Stomach (tissue), 8 donors: ENCODE measurements at regions not wholly inside any gene's neighbourhood (a gene's known extent, or its start where the extent isn't known, plus 50 kb on each side); places are given as distances from the start of the nearest gene placed in this dataset.

Experiments
- DNase-seq, 2 donors: peaks; one replicate each; pipeline versions ENCODE4 v3.0.0 to v3.0.0-alpha.2; 2013 to 2019
- H3K27ac ChIP-seq, 5 donors: fragments of 200-600 bp in 4 of 5; sonication (generic) in 4 of 5; one replicate each; pipeline ENCODE4 v1.5.1; 2013 to 2019; ENCODE audit warnings: mild to moderate bottlenecking in 1 of 5, moderate library complexity in 1 of 5
- H3K27me3 ChIP-seq, 3 donors: fragments of 200-600 bp; sonication (generic); one replicate each; pipeline ENCODE4 v1.5.1; 2017 to 2019; ENCODE audit warnings: mixed run types in 1 of 3
- H3K36me3 ChIP-seq, 4 donors: fragments of 200-600 bp; sonication (generic); 1 replicate in 3 of 4; 2 replicates in 1 of 4; pipeline ENCODE4 v1.5.1; 2016 to 2019
- H3K4me1 ChIP-seq, 4 donors: fragments of 200-600 bp; sonication (generic); one replicate each; pipeline ENCODE4 v1.5.1; 2016 to 2019
- H3K4me3 ChIP-seq, 4 donors: fragments of 200-600 bp; sonication (generic) in 3 of 4; one replicate each; pipeline ENCODE4 v1.5.1; 2016 to 2019; ENCODE audit warnings: mild to moderate bottlenecking in 1 of 4
- H3K9me3 ChIP-seq, 4 donors: fragments of 200-600 bp; sonication (generic); one replicate each; pipeline ENCODE4 v1.5.1; 2016 to 2019
- CTCF ChIP-seq, 7 experiments: fragments of 450-650 bp in 4 of 7; fragments of 200-600 bp in 3 of 7; sonication (generic) in 3 of 7; IDR thresholded peaks; one replicate each; pipeline ENCODE4 v1.5.1; 2016 to 2019; ENCODE audit warnings: antibody characterized with exemption in 7 of 7, control low read depth in 2 of 7, mild to moderate bottlenecking in 1 of 7
- EP300 ChIP-seq: sonication (generic); formaldehyde crosslinking; IDR thresholded peaks from one replicate; pipeline ENCODE4 v1.6.1; 2017; ENCODE audit warnings: antibody characterized with exemption
- POLR2A ChIP-seq, 4 donors: fragments of 450-650 bp; IDR thresholded peaks; one replicate each; pipeline ENCODE4 v1.6.1; 2016; ENCODE audit warnings: antibody characterized with exemption in 4 of 4, control low read depth in 2 of 4, mild to moderate bottlenecking in 1 of 4, moderate library complexity in 1 of 4
- POLR2AphosphoS5 ChIP-seq, 3 donors: sonication (generic); formaldehyde crosslinking; IDR thresholded peaks; one replicate each; pipeline ENCODE4 v1.6.1; 2016; ENCODE audit warnings: antibody characterized with exemption in 3 of 3
- WGBS, 5 donors: extraction: QIAGEN DNeasy Blood & Tissue Kit in 3 of 5; methylation state at CpG; one replicate each; pipeline versions ENCODE4 v1.1.5 to v1.1.7; 2013 to 2018; 5-methylcytosine and 5-hydroxymethylcytosine counted together
- intact Hi-C: fragments of 100-400 bp; cut with DNase I; formaldehyde crosslinking; loops from one replicate; pipeline ENCODE4 v1.15.1; 2023; ENCODE audit warnings: low total_unique reads
- donor health status: healthy with polysubstance abuse.
- donor health status: Bipolar disorder and iron deficiency.
- donor health status: healthy.

- H3K27ac ChIP-seq = no peak overlapping the region
- no peaks in the 10 kb centered on the region for H3K36me3 ChIP-seq
- intact Hi-C loops = no loop called here
- no peak overlapping the region for H3K4me3 ChIP-seq
- peaks cover 0 to 11% (median 0%) of the 10 kb centered on the region in 3 donors for H3K27me3 ChIP-seq
- no peak for DNase-seq
- no peaks in the 10 kb centered on the region for H3K4me1 ChIP-seq
- 75 to 91% (median 82%) methylated on average over 5 of the region's 5 CpGs for WGBS, 5 donors
- no peaks in the 10 kb centered on the region for H3K9me3 ChIP-seq
- TF ChIP-seq POLR2AphosphoS5 (IDR thresholded peaks at IDR 0.05) = no peak
- no peak for TF ChIP-seq EP300
- TF ChIP-seq CTCF (IDR thresholded peaks at IDR 0.05) = no peak
- TF ChIP-seq POLR2A (IDR thresholded peaks at IDR 0.05) = no peak
These were observed 78.1 kb downstream of the MRPL46 start for GRCh38 chr15:88389120-88389519.

- no peak for TF ChIP-seq POLR2A (IDR thresholded peaks at IDR 0.05)
- TF ChIP-seq CTCF (IDR thresholded peaks at IDR 0.05) = no peak
- TF ChIP-seq EP300 = no peak
- no peak for TF ChIP-seq POLR2AphosphoS5 (IDR thresholded peaks at IDR 0.05)
- intact Hi-C loops = no loop called here
- H3K9me3 ChIP-seq = no peaks in the 10 kb centered on the region
- H3K4me1 ChIP-seq = no peaks in the 10 kb centered on the region
- H3K4me3 ChIP-seq = no peak overlapping the region
- H3K27ac ChIP-seq = no peak overlapping the region
- no peaks in the 10 kb centered on the region for H3K36me3 ChIP-seq
- DNase-seq = no peak
- WGBS, 5 donors = 22 to 35% (median 28%) methylated on average over 3 of the region's 3 CpGs
- peaks cover 0 to 11% (median 0%) of the 10 kb centered on the region in 3 donors for H3K27me3 ChIP-seq
These were observed 78.5 kb downstream of the MRPL46 start for GRCh38 chr15:88388686-88389085.

- TF ChIP-seq EP300 = no peak
- no peak for TF ChIP-seq POLR2A (IDR thresholded peaks at IDR 0.05)
- no peak for TF ChIP-seq CTCF (IDR thresholded peaks at IDR 0.05)
- TF ChIP-seq POLR2AphosphoS5 (IDR thresholded peaks at IDR 0.05) = no peak
- Histone ChIP-seq H3K27me3 (peaks cover 0 to 11% (median 0%) of the 10 kb centered on the region in 3 donors), H3K36me3 (no peaks in the 10 kb centered on the region), H3K27ac (no peak overlapping the region), H3K9me3 (no peaks in the 10 kb centered on the region), H3K4me3 (no peak overlapping the region), H3K4me1 (peaks cover 0 to 8% (median 0%) of the 10 kb centered on the region in 4 donors)
- intact Hi-C loops = no loop called here
- 31 to 42% (median 34%) methylated on average over 2 of the region's 2 CpGs for WGBS, 5 donors
- no peak for DNase-seq
These were observed 82.0 kb downstream of the MRPL46 start for GRCh38 chr15:88385078-88385700.

- H3K9me3 ChIP-seq = no peaks in the 10 kb centered on the region
- peaks cover 0 to 11% (median 0%) of the 10 kb centered on the region in 3 donors for H3K27me3 ChIP-seq
- peaks cover 0 to 8% (median 0%) of the 10 kb centered on the region in 4 donors for H3K4me1 ChIP-seq
- no peaks in the 10 kb centered on the region for H3K36me3 ChIP-seq
- no peak overlapping the region for H3K4me3 ChIP-seq
- TF ChIP-seq CTCF (IDR thresholded peaks at IDR 0.05) = no peak
- no peak for TF ChIP-seq POLR2AphosphoS5 (IDR thresholded peaks at IDR 0.05)
- no peak for TF ChIP-seq POLR2A (IDR thresholded peaks at IDR 0.05)
- TF ChIP-seq EP300 = no peak
- intact Hi-C loops = no loop called here
- no peak for DNase-seq
- H3K27ac ChIP-seq = no peak overlapping the region
- 74 to 86% (median 82%) methylated on average over 1 of the region's 1 CpG for WGBS, 5 donors
These were observed 83.8 kb downstream of the MRPL46 start for GRCh38 chr15:88383354-88383753.
